Occipital lobe (tissue), 1 donor: ENCODE measurements at regions not wholly inside any gene's neighbourhood (a gene's known extent, or its start where the extent isn't known, plus 50 kb on each side); places are given as distances from the start of the nearest gene placed in this dataset.
"Not testable (repeated sequence)": the region's sequence is repeated elsewhere in the genome, so short reads cannot be mapped to it uniquely, and the experiment has no call there.

Source experiments
- DNase-seq: peaks from one replicate; lab custom pipeline; 2025; lab: John Stamatoyannopoulos, UW

DNA sequence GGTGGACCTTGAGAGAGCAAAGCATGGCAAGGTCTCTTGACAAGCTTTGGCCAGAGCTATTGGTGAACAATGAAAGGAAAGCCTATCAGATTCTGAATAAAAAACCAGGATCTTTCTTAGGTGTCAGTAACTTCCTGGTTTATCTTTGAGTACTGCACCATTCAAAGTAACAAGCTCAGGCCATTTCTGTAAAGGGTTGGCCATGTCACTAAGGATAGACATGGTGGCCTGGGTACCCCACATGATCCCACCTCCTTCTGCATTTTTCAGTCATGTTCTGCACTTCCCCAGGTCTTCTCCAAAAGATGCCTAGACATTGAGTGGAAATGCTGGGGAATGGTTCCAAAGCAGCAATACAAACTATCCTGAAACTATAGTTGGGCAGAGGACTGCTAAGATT, 242.0 kb downstream of the ARHGAP12 start:
- no peak for DNase-seq

DNA sequence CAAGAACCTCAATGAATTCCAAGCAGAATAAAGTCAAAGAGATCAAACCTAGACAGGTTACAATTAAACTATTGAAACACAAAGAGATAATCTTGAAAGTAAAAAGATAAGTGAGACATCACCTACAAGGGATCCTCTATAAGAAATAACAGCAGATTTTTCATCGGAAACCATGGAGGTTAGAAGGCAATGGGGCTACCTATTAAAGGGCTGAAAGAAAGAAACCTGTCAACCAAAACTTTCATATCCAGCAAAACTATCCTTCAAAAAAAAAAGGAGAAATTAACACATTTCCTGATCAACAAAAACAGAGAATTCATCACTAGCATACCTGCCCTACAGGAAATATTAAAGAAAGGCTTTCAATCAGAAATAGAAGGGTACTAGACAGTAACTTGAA, 244.9 kb downstream of the ARHGAP12 start:
- DNase-seq, result no peak

DNA sequence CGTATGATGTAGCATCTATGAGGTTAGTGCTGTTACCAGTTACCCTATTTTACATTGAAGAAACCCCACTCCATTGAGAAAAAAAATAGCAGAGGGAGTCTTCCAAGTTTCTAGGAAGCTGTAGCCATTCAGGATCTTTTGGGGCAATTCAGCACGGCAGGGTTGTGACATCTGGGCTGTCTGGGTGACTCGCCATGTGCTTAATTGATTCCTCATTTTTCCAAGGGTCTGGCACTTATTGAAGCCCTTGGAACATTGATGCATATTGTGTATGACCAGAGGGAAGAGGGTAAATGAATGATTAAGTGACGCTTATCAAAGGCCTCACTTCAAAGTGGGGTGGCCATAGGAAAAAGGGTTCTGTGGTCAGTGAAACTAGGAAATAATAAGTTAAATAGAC, 248.7 kb downstream of the ARHGAP12 start:
- DNase-seq, result no peak

DNA sequence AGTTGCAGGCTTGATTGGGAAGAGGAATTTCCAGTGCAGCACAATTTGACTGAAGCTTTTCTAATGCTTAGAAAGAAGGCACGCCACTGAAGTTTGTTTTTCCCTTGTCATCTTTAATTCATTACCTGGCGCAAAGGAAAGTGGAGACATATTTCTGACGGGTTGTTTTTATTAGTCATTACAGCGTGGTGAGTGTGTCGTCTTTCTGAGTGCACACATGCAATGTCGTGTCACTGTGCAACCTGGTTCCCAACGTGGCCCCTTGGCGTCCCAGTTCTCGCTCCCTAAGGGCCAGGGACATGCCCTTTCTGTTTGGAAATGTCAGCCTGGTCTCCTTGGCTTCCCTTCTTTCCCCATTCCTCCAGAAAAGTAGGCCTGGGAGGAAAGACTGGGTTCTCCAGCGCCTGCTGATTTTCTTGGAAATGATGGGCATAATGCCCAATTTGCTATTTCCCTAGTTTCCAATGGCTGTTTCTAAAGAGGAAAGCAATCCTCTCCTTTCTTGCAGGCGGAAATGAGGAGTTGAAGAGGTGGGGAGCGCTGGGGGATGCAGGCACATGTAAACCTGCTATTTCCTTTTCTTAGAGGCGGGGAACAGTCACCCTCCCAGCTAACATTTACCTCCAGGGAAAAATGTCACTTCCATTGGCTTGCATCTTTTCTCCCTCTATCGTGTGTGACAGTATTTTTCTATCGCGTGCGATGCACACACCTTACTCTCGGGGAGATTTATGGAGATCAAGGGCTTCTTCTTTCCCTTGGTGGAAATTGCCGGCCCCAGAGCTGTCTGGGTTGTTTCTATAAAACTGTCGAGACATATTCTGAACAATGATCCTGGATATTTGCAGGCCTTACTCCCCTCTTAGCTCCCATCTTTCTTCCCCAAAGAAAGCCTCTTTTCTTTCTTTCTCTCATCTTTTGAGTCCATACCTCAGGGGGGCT, 249.8 kb downstream of the ARHGAP12 start:
- DNase-seq, result no peak

DNA sequence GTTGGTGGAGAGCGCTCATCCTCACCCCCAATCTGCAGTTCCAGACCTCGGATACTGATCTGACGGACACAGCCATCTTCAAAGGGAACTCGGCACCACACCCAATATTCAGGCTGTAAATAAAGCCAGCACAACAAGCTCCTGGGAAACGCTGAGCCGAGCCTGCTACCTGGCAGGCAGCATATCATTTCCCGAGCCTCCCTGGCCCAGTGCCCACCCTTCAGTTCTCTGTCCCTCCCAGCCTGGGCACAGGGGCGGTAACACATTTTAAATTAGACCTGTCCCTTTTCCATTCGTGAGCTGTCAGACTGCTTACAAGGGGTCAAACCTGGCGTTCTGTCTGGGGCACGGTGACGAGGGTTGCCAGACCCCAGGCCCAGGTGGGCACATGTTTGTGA, 250.5 kb downstream of the ARHGAP12 start:
- no peak for DNase-seq

DNA sequence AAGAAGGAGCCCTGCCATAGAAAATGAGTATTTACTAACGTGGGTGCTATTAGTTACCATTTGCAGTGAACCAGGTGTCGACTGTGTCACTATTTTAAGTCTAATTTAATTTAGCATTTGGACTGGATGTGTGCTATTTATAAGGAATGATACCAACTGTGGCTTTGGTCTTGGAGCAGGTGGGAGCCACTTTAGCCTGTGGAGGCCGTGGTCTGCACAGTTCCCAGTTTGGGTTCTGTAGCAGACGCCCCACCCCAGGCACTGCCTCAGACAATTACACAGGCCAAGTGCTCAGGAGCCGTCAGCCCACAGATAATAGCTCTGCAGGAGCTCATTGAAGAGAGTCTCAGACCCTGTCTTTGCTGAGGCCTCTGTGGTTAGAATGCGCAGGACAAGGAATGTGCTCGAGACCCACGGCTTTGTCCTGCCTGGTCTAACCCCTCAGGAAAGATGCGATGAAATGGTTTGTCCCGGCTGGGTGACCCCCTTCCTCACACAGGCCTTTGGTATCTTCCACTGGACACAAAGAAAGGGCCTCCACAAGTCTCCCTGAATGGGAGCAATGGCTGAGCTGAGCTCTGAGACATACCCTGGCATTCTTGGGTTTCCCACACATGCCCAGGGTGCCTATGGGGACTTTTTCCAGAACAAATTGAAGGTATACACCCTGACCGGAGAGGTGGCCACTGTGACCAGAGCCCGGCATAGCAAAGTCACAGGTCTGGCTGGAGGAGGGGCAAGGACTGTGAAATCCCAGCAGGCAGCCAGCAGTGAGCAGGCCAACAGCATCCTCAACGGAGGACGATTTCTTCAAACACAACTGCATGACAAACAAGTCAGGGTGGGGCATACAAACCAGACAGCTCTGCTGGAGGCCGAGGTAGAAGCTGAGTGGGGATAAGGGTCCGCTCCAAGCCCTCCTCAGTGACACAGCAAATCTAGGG, 251.2 kb downstream of the ARHGAP12 start:
- DNase-seq, result no peak

DNA sequence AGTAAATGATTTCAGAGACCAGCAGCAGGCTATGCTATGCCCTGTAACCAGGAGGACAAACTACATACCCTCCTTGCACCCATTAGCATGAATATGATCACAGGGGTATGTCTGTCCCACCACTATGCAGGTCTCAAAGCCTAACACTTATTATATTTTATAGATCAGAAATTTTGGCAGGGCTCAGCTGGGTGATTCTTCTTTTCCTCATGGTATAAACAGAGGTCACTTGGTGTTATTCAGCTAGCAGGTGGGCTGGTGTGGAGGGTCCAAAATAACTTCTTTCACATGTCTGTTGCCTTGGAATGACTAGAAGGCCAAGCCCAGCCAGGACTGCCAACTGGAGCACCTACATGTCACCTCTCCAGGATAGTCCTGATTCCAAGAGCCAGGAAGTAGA, 252.9 kb downstream of the ARHGAP12 start:
- no peak for DNase-seq

DNA sequence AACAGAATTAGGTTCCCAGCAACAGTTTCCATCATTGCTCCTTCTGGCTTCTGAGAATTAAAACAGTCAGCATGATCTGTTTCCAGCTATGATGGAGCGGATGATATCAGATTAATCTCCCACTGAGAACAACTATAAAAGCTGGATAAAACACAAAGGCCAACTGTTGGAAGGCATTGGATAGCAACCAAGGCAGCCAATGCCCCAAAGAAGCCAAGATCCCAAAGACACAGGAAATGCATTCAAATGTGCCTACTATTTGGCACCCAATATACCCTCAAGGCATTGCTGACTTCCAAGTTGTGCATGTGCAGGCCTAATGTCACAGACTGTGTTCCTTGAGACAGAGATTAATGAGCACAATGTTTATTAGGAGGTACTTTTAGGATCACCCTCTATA, 259.3 kb downstream of the ARHGAP12 start:
- no peak for DNase-seq

DNA sequence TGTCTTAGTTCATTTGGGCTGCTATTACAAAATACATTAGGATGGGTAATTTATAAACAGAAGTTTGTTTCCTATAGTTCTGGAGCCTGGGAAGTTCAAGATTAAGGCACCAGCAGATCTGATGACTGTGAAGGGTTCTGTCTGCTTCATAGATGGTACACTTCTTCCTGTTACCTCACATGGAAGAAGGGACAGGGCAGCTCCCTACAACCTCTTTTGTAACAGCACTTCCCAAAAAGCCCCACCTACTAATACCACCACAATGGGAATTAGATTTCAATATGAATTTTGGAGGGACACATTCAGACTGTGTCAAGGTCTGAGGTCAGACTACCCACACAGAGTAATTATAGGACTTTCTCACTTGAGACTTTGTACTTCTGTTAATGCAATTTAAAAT, 260.3 kb downstream of the ARHGAP12 start:
- DNase-seq, result no peak

DNA sequence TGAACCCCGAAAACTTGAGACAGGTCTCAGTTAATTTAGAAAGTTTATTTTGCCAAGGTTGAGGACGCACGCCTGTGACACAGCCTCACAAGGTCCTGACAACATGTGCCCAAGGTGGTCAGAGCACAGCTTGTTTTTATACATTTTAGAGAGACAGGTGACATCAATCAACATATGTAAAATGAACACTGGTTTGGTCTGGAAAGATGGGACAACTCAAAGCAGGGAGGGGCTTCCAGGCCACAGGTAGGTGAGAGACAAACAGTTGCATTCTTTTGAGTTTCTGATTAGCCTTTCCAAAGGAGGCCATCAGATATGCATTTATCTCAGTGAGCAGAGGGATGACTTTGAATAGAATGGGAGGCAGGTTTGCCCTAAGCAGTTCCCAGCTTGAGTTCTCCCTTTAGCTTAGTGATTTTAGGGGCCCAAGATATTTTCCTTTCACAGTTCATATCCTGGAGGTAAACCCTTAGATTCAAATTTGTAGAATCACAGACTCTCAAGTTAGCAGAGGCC, 262.8 kb downstream of the ARHGAP12 start:
- not testable (repeated sequence) for DNase-seq

DNA sequence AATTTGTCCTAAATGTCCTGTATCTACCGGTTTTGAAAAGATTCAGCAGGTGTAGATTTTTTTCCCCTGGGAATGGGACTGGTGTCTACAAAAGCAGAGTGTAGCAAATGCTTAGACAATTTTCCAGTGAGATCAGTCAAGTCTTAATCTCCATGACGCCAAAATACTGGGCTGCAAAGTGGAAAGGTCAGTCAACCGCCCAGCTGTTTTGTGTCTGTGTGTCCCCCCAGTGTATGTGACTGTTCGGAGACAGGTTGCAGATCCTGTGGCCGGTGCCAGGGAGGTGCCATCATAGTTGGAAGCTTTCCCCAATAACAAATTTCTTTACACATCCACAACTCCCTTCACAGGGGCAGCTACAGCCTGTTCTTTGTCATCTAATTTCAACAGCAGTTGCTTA, 263.8 kb downstream of the ARHGAP12 start:
- DNase-seq, result no peak

DNA sequence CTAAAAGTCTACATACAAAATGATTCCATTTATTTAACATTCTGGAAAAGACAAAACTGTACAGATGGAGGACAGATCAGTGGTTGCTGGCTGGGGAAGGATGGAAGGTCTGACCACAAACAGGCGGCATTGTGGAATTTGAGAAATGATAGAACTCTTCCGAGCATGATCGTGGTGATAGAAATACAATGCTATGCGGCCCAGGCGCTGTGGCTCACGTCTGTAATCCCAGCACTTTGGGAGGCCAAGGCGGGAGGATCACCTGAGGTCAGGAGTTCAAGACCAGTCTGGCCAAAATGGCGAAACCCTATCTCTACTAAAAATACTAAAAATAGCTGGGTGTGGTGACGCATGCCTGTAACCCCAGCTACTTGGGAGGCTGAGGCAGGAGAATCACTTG, 264.6 kb downstream of the ARHGAP12 start:
- not testable (repeated sequence) for DNase-seq

DNA sequence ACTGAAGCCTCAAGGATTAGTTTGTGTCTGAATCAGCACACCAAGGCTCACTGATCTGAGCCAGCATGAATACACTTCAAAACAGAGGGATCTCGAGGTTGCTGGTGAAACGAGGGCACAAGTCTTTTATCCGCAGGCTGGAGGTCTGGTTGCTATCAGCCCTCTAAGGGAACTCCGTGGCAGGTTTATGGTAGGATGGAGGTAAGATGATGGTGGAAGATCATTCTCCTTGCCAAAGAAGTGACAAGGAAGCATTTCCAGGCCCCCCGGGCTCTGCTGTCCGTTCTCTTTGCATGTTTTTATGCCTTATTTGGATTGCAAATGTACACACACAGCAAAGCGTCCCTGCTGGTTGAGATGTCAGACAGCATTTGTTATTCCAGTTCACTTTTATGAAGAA, 268.3 kb downstream of the ARHGAP12 start:
- no peak for DNase-seq

DNA sequence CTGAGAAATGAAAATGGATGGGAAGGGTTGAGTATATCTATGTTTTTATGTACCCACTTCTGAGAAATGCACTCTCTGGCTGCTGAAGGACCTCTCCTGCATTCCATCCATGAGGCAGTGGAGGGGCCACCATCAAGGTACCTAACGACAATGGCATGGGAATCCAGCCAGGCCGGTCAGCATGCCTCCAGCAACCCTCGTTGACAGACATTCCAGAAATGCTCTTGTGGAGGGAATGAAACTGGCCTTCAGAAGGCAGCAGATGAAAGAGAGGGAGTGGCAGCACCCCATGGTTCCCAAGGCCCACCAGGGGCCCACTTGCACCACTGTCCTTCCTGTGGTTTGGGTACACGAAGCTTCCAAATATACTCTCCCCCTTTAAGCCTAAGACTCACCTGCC, 269.0 kb downstream of the ARHGAP12 start:
- no peak for DNase-seq

DNA sequence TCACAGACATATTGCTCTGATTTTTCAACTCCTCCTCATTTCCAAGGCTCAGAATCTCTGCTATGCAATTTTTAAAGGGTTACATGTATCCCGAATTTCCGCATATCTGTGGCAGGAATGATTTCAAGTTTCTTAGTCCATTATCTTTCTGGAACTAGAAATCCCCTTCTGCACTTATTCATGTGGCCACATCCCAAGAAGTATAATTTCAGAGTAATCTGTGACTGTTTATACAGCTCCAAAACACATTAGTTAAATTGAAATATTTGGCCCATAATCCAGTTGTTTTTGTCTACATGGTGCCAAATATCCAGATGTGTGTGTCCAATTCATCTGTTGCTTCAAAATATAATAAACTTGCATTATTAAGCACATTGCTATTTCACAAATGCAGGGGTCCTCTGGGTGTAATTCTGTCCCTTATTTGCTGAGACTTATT, 271.2 kb downstream of the ARHGAP12 start:
- DNase-seq, result no peak

DNA sequence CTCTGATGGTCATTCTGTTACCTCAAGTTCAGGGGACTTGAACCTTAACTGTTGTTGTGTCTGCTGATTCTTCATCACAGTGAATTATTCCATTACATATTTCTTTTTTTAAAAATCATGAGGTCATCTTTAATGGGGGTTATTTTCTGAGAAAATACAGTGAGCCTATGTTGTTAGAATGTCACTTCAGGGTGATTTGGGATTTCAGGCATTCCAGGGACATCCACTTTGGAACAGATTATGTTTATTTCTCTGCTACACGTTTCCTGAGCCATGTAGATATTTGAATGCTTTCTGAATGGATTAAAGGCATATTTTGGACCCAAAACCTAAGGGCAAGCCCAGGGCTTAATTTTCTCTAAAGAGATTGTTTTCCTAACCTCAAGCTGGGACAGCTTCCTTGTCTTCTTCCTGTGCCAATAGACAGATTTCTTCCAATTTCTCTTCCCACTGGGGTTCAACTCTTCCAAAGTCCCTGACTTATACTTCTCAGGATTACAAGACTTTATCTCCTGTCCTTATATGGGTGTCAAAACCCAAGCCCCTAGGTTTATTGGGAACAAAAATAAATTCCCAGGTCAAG, 271.7 kb downstream of the ARHGAP12 start:
- no peak for DNase-seq

DNA sequence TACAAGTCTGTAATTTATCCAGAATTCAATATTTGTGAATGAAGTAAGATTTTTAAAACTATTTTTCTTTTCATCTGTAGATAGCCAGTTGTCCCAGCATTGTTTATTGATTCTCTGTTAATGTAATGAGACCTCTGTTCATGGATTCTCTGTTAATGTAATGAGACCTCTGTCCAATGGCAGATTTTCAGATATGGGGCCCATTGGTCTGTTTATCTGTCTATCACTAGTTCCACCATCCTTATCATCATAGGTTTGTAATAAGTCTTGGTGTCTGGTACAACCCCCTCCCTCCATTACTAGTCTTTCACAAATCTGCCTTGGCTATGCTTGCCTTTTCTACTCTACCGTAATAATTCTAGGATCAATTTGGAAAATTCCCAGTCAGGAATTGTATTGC, 276.6 kb downstream of the ARHGAP12 start:
- DNase-seq, result no peak

DNA sequence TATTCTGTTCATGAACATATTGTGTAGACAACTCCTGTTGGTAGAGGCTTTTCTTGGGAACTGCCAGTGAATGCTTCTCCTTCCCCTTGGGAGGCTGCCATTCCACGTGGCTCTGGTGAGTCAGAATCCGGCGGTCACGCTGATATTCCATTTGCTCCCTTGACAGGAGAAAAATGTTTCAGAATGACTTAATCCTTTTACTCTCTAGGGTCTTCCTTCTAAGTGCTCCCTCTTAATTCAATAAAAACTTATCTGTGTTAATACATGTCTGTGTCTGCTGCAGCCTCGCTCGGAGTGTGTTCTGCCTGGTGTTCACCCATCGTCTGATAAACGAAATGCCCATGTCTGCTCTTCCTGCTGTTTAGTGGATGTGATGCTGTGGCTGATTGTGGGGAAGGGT, 278.6 kb downstream of the ARHGAP12 start:
- peak; percentile 32 for DNase-seq

DNA sequence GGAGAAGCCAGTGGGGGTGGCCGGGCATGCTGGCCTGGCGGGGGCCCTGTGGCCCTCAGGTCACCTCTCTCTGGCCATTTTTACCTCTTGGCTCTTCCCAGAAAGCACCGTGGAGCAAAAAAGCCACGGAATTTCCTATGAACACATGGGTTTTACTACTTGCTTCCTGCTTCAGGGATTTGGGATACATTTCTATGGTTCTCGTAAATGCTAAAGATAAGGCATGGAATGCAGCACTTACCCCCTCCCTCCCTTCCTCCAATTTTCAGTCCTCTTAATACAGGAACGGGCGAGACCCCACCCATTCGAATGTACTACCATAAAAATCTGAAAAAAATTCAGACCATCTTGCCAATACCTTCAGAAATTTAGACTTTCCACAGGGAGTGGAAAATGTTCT, 279.7 kb downstream of the ARHGAP12 start:
- DNase-seq, result no peak

DNA sequence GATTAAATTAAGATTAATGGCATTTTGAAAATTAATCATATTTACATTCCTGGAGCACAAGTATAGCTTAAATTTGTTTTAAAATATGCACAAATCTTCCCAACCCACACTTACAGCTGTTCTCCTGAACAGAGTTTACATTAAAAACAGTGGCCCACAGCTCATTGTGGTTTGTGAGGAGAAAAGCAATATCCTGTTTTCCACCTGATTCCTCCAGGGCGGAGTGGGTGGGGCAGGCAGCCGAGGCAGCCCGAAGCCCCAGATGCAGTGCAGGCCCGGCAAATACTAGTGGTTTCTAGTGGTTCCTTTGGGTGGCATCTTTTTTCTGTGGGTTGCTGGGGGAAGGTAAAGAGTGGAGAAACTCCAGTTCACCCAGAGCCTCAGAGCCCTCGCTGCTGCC, 280.8 kb downstream of the ARHGAP12 start:
- DNase-seq, result no peak

DNA sequence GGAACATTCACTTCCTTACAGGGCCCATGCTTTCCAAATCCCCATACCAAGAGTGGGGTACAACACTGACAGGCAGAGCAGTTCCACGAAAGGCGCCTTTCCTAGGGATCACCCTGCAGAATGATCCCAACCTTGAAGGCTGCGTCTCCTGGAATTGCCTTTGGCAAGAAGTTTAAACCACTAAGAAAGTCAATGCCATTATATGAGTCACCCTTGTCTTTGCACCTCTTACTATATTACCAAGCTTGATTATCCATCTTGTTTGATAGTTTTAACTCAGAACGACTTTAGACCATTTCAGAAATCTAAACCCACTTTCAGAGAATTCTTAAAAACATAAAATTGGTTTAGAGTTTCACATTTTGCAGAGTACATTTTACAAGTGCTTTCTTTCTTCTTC, 282.1 kb downstream of the ARHGAP12 start:
- no peak for DNase-seq

DNA sequence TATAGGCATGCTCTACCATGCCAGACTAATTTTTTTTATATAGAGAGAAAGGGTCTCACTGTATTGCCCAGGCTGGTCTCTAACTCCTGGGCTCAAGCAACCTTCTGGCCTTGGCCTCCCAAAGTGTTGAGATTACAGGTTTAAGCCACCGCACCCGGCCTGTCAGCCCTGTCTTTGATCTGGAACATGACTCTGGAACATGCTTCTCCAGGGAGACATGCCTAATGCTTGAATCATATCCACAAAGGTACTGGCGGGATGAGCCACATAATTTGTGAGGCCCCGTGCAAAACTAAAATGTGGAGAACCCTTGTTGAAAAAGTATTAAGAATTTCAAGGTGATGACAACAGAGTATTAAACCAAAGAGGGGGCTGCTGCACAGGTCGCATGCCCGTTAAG, 282.8 kb downstream of the ARHGAP12 start:
- DNase-seq, result no peak
